ENCODE measurements at regions not wholly inside any gene's neighbourhood (a gene's known extent, or its start where the extent isn't known, plus 50 kb on each side); places are given as distances from the start of the nearest gene placed in this dataset.

GRCh38 chr17:77756846-77757560 lies 201.5 kb upstream of the TNRC6C start:
- no peak overlapping the region for H3K4me3 ChIP-seq
- TF ChIP-seq POLR2AphosphoS5 (IDR thresholded peaks at IDR 0.05): no peak
- TF ChIP-seq, protein P1, sequence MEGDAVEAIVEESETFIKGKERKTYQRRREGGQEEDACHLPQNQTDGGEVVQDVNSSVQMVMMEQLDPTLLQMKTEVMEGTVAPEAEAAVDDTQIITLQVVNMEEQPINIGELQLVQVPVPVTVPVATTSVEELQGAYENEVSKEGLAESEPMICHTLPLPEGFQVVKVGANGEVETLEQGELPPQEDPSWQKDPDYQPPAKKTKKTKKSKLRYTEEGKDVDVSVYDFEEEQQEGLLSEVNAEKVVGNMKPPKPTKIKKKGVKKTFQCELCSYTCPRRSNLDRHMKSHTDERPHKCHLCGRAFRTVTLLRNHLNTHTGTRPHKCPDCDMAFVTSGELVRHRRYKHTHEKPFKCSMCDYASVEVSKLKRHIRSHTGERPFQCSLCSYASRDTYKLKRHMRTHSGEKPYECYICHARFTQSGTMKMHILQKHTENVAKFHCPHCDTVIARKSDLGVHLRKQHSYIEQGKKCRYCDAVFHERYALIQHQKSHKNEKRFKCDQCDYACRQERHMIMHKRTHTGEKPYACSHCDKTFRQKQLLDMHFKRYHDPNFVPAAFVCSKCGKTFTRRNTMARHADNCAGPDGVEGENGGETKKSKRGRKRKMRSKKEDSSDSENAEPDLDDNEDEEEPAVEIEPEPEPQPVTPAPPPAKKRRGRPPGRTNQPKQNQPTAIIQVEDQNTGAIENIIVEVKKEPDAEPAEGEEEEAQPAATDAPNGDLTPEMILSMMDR (IDR thresholded peaks at IDR 0.05): no peak
- TF ChIP-seq POLR2A (IDR thresholded peaks at IDR 0.05): no peak
- H3K36me3 ChIP-seq: no peaks in the 10 kb centered on the region
- intact Hi-C loops (cut with DNase I; ENCODE audit: low total_unique reads): no loop called here
- DNase-seq (ENCODE audit: low spot score in 2 of 2): no peak
- H3K9me3 ChIP-seq: no peaks in the 10 kb centered on the region
- no peaks in the 10 kb centered on the region for H3K4me1 ChIP-seq
- H3K27ac ChIP-seq: no peak overlapping the region
- H3K27me3 ChIP-seq: no peaks in the 10 kb centered on the region

DNA sequence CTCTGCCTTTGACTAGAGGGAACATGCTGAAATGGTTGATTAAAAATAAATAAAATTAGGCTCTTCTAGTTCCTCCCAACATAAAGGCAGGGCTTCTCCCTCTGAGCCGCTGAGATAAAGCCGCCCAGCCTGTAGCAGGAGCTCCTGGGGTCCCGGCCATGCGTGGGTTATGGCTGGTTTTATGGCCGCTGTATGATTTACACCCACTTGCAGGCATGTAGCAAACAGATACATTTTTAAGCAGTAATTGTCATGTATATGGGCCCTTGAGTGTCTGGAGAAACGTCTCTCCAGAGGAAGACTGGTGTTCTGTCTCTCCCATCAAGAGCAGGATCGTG lies 201.0 kb upstream of the TNRC6C start:
- H3K27me3 ChIP-seq: no peaks in the 10 kb centered on the region
- no peak overlapping the region for H3K4me3 ChIP-seq
- TF ChIP-seq POLR2A (IDR thresholded peaks at IDR 0.05) (no peak), POLR2AphosphoS5 (IDR thresholded peaks at IDR 0.05) (no peak)
- TF ChIP-seq, protein P1 (IDR thresholded peaks at IDR 0.05): no peak
- H3K9me3 ChIP-seq: no peaks in the 10 kb centered on the region
- H3K27ac ChIP-seq: no peak overlapping the region
- no peaks in the 10 kb centered on the region for H3K4me1 ChIP-seq
- intact Hi-C loops (cut with DNase I; ENCODE audit: low total_unique reads): no loop called here
- H3K36me3 ChIP-seq: no peaks in the 10 kb centered on the region
- no peak for DNase-seq (ENCODE audit: low spot score in 2 of 2)

DNA sequence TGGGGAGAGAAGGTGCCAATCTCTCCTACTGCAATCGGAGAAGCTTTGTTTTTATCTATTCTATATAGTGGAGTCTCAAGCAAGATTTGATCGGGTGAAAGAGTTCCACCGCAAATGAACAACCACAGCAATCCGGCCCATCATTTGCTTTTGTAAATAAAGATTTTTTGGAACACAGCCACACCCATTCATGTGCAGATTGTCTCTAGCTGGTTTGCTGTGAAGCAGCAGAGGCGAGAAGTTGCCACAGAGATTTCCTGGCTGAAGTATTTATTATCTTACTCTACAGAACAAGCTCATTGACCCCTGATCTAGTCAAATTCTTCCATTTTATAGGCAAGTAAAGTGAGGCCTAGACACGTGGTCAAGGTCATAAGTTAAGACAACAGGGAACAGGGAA lies 195.5 kb upstream of the TNRC6C start:
- no peaks in the 10 kb centered on the region for H3K36me3 ChIP-seq
- no peak for DNase-seq (ENCODE audit: low spot score in 2 of 2)
- TF ChIP-seq POLR2AphosphoS5 (IDR thresholded peaks at IDR 0.05): no peak
- TF ChIP-seq, protein P1 (IDR thresholded peaks at IDR 0.05): no peak
- no peak for TF ChIP-seq POLR2A (IDR thresholded peaks at IDR 0.05)
- intact Hi-C loops (cut with DNase I; ENCODE audit: low total_unique reads): no loop called here
- H3K9me3 ChIP-seq: no peaks in the 10 kb centered on the region
- H3K4me1 ChIP-seq: no peaks in the 10 kb centered on the region
- no peaks in the 10 kb centered on the region for H3K27me3 ChIP-seq
- H3K27ac ChIP-seq: no peak overlapping the region
- H3K4me3 ChIP-seq: no peak overlapping the region

DNA sequence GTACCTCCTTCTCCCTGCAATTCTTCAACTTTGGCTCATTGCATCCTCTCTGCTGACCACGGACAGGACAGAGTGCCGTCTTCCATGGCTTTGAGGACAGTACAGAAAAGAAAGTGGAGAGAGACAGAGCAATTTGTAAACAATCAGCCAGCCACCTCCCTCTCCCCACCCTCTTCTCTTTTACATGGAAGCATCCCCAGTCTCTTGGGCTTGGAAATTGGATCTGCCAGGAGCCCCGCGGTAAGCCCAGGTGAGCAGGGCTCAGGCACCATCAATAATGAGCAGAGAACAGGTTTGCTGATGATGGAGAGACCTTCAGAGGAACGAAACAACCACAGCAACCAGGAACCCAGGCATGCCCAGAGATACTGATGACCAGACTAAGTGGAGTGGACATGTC lies 194.9 kb upstream of the TNRC6C start:
- Histone ChIP-seq H3K27me3 (no peaks in the 10 kb centered on the region), H3K36me3 (no peaks in the 10 kb centered on the region), H3K9me3 (no peaks in the 10 kb centered on the region), H3K4me3 (no peak overlapping the region), H3K27ac (no peak overlapping the region), H3K4me1 (no peaks in the 10 kb centered on the region)
- TF ChIP-seq POLR2AphosphoS5 (IDR thresholded peaks at IDR 0.05) (no peak), POLR2A (IDR thresholded peaks at IDR 0.05) (no peak)
- TF ChIP-seq, protein P1 (IDR thresholded peaks at IDR 0.05): no peak
- intact Hi-C loops (cut with DNase I; ENCODE audit: low total_unique reads): no loop called here
- DNase-seq (ENCODE audit: low spot score in 2 of 2): no peak

DNA sequence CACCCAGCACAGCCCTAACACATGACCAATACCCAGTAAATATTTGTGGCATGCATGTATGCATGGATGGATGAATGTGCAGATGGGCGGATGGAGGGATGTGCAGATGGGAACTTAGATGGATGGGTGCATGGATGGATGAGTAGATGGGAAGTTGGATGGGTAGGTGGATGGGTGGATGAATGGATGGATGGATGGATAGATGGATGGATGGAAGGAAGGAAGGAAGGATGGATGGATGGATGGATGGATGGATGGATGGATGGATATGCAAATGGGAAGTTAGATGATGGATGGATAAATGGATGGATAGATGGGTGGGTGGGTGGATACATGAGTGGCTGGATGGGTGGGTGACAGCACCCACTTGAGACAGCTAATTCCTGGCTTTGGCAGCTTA lies 193.2 kb upstream of the TNRC6C start:
- intact Hi-C loops (cut with DNase I; ENCODE audit: low total_unique reads): no loop called here
- H3K9me3 ChIP-seq: no peaks in the 10 kb centered on the region
- H3K27me3 ChIP-seq: no peaks in the 10 kb centered on the region
- DNase-seq (ENCODE audit: low spot score in 2 of 2): no peak
- H3K4me3 ChIP-seq: no peak overlapping the region
- no peaks in the 10 kb centered on the region for H3K4me1 ChIP-seq
- H3K27ac ChIP-seq: no peak overlapping the region
- TF ChIP-seq, protein P1 (IDR thresholded peaks at IDR 0.05): no peak
- TF ChIP-seq POLR2A (IDR thresholded peaks at IDR 0.05): no peak
- no peak for TF ChIP-seq POLR2AphosphoS5 (IDR thresholded peaks at IDR 0.05)
- no peaks in the 10 kb centered on the region for H3K36me3 ChIP-seq

Measured in breast epithelium (tissue), 4 donors.